Esophagus squamous epithelium (tissue), 4 donors: ENCODE measurements at regions not wholly inside any gene's neighbourhood (a gene's known extent, or its start where the extent isn't known, plus 50 kb on each side); places are given as distances from the start of the nearest gene placed in this dataset.

ENCODE experiments used
- CTCF ChIP-seq, 6 experiments: fragments of 450-650 bp in 4 of 6; fragments of 200-600 bp in 2 of 6; sonication (generic) in 2 of 6; IDR thresholded peaks; one replicate each; pipeline ENCODE4 v1.5.1; 2016 to 2019; ENCODE audit warnings: antibody characterized with exemption in 6 of 6, mild to moderate bottlenecking in 4 of 6, moderate library complexity in 4 of 6
- POLR2A ChIP-seq, 4 donors: fragments of 450-650 bp; IDR thresholded peaks; one replicate each; pipeline ENCODE4 v1.6.1; 2017; ENCODE audit warnings: antibody characterized with exemption in 4 of 4, mild to moderate bottlenecking in 4 of 4, moderate library complexity in 3 of 4

- no peak for TF ChIP-seq CTCF (IDR thresholded peaks at IDR 0.05)
- no peak for TF ChIP-seq POLR2A (IDR thresholded peaks at IDR 0.05)
These were observed 429.1 kb downstream of the RPS24 start for GRCh38 chr10:78462726-78463228.
